ENCODE measurements at regions not wholly inside any gene's neighbourhood (a gene's known extent, or its start where the extent isn't known, plus 50 kb on each side); places are given as distances from the start of the nearest gene placed in this dataset.

- no peak for TF ChIP-seq CTCF (IDR thresholded peaks at IDR 0.05)
- TF ChIP-seq POLR2AphosphoS5 (IDR thresholded peaks at IDR 0.05) = no peak
Observed at GRCh38 chr1:14242123-14242522, 356.4 kb upstream of the KAZN start.
